ENCODE measurements at regions not wholly inside any gene's neighbourhood (a gene's known extent, or its start where the extent isn't known, plus 50 kb on each side); places are given as distances from the start of the nearest gene placed in this dataset.
"Not testable (repeated sequence)": the region's sequence is repeated elsewhere in the genome, so short reads cannot be mapped to it uniquely, and the experiment has no call there.

- DNase-seq = no peak
- in situ Hi-C loops (cut with HindIII; ENCODE audit: low pct_ligation_motif_present, low pct_unique_long_range_greater_than_20kb, low sequenced_read_pairs) = no loop called here
Observed at GRCh38 chr6:144460327-144461095, 175.4 kb downstream of the UTRN start.

GRCh38 chr6:144462058-144462457 lies 176.9 kb downstream of the UTRN start:
- no peak for DNase-seq
- in situ Hi-C loops (cut with HindIII; ENCODE audit: low pct_ligation_motif_present, low pct_unique_long_range_greater_than_20kb, low sequenced_read_pairs) = no loop called here

GRCh38 chr6:144466716-144467115 lies 181.6 kb downstream of the UTRN start:
- no peak for DNase-seq
- in situ Hi-C loops (cut with HindIII; ENCODE audit: low pct_ligation_motif_present, low pct_unique_long_range_greater_than_20kb, low sequenced_read_pairs) = no loop called here

DNA sequence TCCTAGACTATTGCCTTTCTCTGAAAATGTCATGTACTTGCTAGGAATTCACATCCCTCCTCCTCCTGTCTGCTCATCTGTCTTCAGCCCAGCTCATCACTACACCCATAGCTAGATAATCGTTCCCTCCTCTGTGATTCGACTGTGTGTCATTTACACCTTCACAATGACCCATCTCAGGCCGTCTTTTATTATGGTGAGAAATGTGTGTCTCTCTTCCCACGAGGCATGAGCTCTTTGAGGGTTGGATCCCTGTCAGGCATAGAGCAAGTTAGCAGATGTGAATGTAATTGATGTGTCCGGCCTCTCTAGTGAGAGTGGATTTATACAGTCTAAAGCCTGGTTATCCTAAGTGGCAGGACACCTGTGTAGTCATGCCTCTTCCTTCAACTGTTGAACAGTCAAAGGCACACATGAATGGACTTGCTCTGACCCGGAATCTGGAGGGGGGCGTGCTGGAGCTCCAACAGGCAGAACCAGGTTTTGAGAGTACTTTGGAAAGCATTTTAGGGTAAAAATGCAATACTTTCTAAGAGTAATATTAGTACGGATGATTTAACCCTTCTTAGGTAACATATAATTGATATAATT lies 182.1 kb downstream of the UTRN start:
- in situ Hi-C loops (cut with HindIII; ENCODE audit: low pct_ligation_motif_present, low pct_unique_long_range_greater_than_20kb, low sequenced_read_pairs) = no loop called here
- DNase-seq = no peak

- in situ Hi-C loops (cut with HindIII; ENCODE audit: low pct_ligation_motif_present, low pct_unique_long_range_greater_than_20kb, low sequenced_read_pairs) = no loop called here
- no peak for DNase-seq
Observed at GRCh38 chr6:144467921-144468320, 182.8 kb downstream of the UTRN start.

- no peak for DNase-seq
- in situ Hi-C loops (cut with HindIII; ENCODE audit: low pct_ligation_motif_present, low pct_unique_long_range_greater_than_20kb, low sequenced_read_pairs) = no loop called here
Observed at GRCh38 chr6:144468709-144469108, 183.6 kb downstream of the UTRN start.

- in situ Hi-C loops (cut with HindIII; ENCODE audit: low pct_ligation_motif_present, low pct_unique_long_range_greater_than_20kb, low sequenced_read_pairs) = no loop called here
- DNase-seq = no peak
Observed at GRCh38 chr6:144469144-144469575, 184.0 kb downstream of the UTRN start.

- DNase-seq; in situ Hi-C loops (cut with HindIII; ENCODE audit: low pct_ligation_motif_present, low pct_unique_long_range_greater_than_20kb, low sequenced_read_pairs): not testable (repeated sequence)
Observed at GRCh38 chr6:144470201-144470600, 185.1 kb downstream of the UTRN start.

DNA sequence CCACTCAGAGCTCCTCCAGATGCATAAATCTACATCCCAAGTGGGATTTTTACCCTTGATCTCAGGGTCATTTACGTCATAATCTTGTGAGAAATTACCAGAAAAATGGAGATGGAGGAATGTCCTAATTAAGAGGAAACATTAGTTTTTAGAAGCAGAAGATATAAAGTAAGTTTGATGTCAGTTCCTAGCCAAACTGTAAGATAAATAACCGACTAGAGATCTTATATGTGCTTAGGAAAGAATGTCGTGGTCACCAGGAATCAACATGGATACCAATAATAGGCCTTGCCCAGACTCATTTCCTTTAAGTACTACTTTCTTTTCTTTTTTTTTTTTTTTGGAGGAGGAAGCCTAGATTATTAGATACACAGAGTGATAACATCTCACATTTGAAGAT lies 186.9 kb downstream of the UTRN start:
- in situ Hi-C loops (cut with HindIII; ENCODE audit: low pct_ligation_motif_present, low pct_unique_long_range_greater_than_20kb, low sequenced_read_pairs) = no loop called here
- DNase-seq = no peak

DNA sequence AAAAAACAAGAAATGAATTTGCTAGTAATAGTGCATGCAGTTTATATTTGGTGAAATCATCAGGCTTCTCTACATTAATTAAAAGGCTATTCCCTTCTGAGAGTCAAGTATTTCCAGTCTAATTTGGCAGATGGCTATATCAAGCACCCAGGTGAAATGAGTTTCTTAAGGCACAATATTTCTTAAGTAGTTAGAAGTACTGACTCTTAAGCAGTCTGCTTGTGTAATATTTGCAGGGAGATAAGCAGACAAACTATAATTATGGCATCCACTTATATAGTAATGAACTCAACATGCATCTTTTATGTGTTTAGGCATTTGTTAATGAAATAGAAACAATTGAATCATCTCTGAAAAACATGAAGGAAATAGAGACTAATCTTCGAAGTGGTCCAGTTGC lies 189.2 kb downstream of the UTRN start:
- in situ Hi-C loops (cut with HindIII; ENCODE audit: low pct_ligation_motif_present, low pct_unique_long_range_greater_than_20kb, low sequenced_read_pairs) = no loop called here
- DNase-seq = no peak

- no peak for DNase-seq
- in situ Hi-C loops (cut with HindIII; ENCODE audit: low pct_ligation_motif_present, low pct_unique_long_range_greater_than_20kb, low sequenced_read_pairs) = no loop called here
Observed at GRCh38 chr6:144474904-144475303, 189.8 kb downstream of the UTRN start.

GRCh38 chr6:144475411-144475810 lies 190.3 kb downstream of the UTRN start:
- no peak for DNase-seq

DNA sequence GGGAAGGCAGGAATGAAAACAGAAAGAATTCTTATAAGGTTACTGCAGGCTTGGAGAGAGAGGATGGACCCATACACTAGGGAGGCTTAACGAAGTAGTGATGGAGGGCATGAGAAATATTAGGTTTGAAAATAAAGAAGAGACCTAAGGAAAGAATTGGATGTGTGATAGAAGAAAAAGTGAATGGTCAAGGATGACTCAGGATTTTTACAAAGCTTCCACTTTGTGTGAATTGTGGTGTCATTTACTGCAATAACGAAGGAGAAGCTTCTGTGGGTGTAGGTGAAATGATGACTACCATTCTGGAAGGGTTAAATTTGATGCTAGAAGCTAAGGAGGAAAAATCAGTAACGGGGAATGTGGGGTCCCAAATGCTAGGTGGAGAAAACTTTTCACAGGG lies 191.2 kb downstream of the UTRN start:
- in situ Hi-C loops (cut with HindIII; ENCODE audit: low pct_ligation_motif_present, low pct_unique_long_range_greater_than_20kb, low sequenced_read_pairs) = no loop called here

More at GRCh38 chr6:144475411-144475810, 190.3 kb downstream of the UTRN start:
- in situ Hi-C loops (cut with HindIII; ENCODE audit: low pct_ligation_motif_present, low pct_unique_long_range_greater_than_20kb, low sequenced_read_pairs) = no loop called here

DNA sequence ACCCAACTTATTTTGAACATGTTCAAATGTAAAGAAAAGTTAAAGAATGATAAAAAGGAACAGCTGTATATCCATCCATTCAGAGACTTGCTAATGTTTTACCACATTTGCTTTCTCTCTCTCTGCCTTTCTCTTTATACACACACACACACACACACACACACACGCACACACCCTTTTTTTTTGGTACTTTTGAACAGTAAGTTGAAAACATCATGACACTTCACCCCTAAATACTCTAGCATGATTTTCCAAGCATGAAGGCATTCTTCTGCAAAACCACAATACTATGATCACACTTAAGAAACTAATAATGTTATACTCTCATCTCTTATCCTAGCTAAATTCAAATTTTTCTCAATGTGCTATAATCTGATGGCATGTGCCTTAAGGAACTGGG lies 192.3 kb downstream of the UTRN start:
- no peak for DNase-seq
- in situ Hi-C loops (cut with HindIII; ENCODE audit: low pct_ligation_motif_present, low pct_unique_long_range_greater_than_20kb, low sequenced_read_pairs) = no loop called here

More for the DNA sequence above, 191.2 kb downstream of the UTRN start:
- no peak for DNase-seq

DNA sequence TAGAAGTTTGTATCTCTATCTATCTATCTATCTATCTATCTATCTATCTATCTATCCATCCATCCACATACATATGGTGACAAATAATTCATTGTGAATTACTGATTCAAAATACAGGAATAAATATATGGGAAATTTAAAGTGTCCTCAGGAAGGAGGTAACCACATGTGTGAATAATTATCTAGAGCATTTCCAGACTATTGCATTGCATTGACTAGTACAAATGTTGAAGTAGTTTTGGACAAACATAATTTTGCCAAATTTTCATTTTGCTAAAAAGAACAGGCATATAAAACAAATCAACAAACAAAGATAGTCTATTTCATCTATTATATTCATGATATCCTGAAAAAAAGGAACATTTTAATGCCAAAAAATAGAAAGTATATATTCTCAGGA lies 192.7 kb downstream of the UTRN start:
- DNase-seq = no peak
- in situ Hi-C loops (cut with HindIII; ENCODE audit: low pct_ligation_motif_present, low pct_unique_long_range_greater_than_20kb, low sequenced_read_pairs) = no loop called here

DNA sequence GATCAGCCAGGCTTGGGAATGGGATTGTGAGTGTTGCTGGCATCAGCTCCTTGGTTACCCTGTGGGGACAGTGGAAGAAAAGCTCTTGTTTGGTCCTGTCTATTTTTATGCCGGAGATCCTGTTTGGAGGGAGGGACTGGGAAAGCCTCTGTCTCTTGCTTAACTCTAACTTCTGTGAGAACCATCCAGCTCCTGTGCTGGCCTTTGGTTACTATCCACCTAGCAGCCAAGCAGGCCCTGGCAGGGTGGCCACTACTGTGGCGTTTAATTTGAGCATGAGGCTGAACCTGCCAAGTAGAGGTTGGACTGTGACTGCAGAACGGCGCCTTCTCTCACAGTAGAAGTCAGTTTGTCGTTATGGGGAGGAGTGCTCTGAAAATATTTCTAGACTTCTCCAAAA lies 193.3 kb downstream of the UTRN start:
- in situ Hi-C loops (cut with HindIII; ENCODE audit: low pct_ligation_motif_present, low pct_unique_long_range_greater_than_20kb, low sequenced_read_pairs) = no loop called here
- DNase-seq = no peak

- in situ Hi-C loops (cut with HindIII; ENCODE audit: low pct_ligation_motif_present, low pct_unique_long_range_greater_than_20kb, low sequenced_read_pairs) = no loop called here
Observed at GRCh38 chr6:144479991-144480390, 194.9 kb downstream of the UTRN start.

GRCh38 chr6:144480473-144480872 lies 195.3 kb downstream of the UTRN start:
- in situ Hi-C loops (cut with HindIII; ENCODE audit: low pct_ligation_motif_present, low pct_unique_long_range_greater_than_20kb, low sequenced_read_pairs) = no loop called here
- no peak for DNase-seq

More at GRCh38 chr6:144479991-144480390, 194.9 kb downstream of the UTRN start:
- DNase-seq = no peak

- in situ Hi-C loops (cut with HindIII; ENCODE audit: low pct_ligation_motif_present, low pct_unique_long_range_greater_than_20kb, low sequenced_read_pairs) = no loop called here
- no peak for DNase-seq
Observed at GRCh38 chr6:144481527-144481926, 196.4 kb downstream of the UTRN start.

DNA sequence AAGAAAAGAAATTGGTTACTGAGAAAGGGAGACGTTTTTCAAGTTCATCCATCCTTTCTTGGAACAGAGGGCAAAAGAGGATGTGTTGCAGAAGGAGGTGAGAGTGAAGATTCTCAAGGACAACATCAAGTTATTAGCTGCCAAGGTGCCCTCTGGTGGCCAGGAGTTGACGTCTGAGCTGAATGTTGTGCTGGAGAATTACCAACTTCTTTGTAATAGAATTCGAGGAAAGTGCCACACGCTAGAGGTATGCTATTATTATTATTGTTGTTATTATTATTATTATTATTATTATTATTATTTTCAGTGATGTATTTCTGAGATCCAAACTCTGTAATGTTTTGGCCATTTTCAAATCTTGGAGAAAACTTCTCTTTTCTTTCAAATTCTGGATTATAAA lies 197.0 kb downstream of the UTRN start:
- peak; percentile 74 for DNase-seq
- in situ Hi-C loops (cut with HindIII; ENCODE audit: low pct_ligation_motif_present, low pct_unique_long_range_greater_than_20kb, low sequenced_read_pairs) = no loop called here

Data from ACHN (cell line).